HG03571 (cell line): ENCODE measurements at regions not wholly inside any gene's neighbourhood (a gene's known extent, or its start where the extent isn't known, plus 50 kb on each side); places are given as distances from the start of the nearest gene placed in this dataset.
"Not testable (repeated sequence)": the region's sequence is repeated elsewhere in the genome, so short reads cannot be mapped to it uniquely, and the experiment has no call there.

Experiments
- ATAC-seq: cut with Tn5 transposase; IDR thresholded peaks from one replicate; pipeline ENCODE4 v1.9.1; 2021; ENCODE audit not compliant: unreplicated experiment

DNA sequence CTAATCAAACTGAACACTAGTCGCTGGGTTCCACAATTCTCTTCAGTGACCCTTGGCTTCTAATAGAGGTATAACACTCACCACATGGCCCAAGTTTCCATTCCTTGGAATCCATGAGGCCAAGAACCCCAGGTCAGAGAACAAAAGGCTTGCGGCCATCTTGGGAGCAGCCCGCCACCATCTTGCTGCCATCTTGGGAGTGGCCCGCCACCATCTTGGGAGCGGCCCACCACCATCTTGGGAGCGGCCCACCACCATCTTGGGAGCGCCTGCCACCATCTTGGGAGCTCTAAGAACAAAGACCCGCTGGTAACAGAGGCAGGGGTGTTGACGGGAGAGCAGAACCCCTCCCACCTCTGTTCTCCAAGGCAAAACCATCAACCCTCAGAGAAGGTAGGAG lies 493.4 kb downstream of the MATN1 start:
- no peak for ATAC-seq

DNA sequence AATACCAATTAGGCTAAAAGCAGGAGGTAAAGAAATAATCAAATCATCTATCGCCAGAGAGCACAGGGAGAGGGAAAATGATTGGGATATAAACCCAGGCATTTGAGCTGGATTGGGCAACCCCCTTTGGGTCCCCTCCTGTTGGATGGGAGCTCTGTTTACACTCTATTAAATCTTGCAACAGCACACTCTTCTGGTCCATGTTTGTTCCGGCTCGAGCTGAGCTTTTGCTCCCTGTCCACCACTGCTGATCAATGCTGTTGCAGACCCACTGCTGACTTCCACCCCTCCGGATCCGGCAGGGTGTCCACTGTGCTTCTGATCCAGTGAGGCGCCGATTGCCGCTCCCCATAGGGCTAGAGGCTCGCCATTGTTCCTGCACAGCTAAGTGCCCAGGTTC lies 493.8 kb downstream of the MATN1 start:
- ATAC-seq, result no peak

DNA sequence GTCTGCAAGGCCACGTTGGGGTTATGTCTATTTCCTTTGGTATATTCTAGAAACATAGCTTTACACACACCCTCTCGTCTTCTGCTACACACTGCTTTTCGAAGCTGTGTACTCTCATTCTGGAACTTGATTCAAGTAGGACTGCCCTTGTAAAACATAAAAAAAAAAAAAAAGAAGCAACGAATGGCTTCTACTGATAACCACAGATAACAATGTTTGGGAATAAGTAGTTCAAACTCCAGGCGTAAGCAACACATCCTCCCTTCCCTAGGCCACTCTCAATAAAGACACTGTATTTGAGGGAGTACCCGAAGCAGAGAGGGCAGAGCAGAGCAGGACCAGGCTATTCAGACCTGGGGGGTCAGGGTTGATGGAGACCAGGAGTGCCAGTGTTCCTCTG lies 496.7 kb downstream of the MATN1 start:
- no peak for ATAC-seq

GRCh38 chr1:30225357-30225756 lies 498.0 kb downstream of the MATN1 start:
- ATAC-seq, result no peak

DNA sequence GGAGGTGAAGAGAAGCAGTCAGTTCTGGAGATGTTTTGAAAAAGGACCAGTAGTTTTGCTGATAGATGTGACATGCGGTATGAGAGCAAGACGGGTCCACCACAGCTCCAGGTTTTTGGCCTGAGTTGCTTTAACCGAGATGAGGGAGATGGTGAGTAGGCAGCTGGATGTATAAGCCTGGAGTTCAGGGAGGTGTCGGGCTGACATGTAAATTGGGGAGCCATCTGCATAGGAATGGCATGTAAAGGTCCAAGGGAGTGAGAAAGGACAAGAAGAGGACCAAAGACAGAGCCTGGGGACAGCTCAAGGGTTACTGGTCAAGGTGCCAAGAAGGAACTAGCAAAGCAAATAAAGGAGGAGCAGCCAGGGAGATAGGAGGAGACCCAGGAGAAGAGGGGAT lies 503.7 kb downstream of the MATN1 start:
- no peak for ATAC-seq

- ATAC-seq, result no peak
Observed at GRCh38 chr1:30218438-30218837, 504.9 kb downstream of the MATN1 start.

DNA sequence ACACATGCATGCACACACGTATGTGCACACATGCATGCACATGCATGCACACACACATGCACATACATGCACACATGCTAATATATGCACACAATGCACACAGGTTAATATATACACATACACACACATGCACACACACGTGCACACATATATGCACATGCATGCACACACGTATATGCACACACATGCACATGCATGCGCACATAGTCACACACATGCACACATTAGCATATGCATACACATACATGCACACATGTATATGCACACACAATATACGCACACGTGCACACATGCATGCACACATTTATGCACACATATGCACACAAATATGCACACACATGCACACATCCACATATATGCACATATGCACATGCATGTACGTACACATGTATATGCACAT lies 506.8 kb downstream of the MATN1 start:
- no peak for ATAC-seq

GRCh38 chr1:30213936-30214335 lies 509.4 kb downstream of the MATN1 start:
- ATAC-seq, result no peak

GRCh38 chr1:30207962-30208361 lies 515.4 kb downstream of the MATN1 start:
- ATAC-seq, result not testable (repeated sequence)

DNA sequence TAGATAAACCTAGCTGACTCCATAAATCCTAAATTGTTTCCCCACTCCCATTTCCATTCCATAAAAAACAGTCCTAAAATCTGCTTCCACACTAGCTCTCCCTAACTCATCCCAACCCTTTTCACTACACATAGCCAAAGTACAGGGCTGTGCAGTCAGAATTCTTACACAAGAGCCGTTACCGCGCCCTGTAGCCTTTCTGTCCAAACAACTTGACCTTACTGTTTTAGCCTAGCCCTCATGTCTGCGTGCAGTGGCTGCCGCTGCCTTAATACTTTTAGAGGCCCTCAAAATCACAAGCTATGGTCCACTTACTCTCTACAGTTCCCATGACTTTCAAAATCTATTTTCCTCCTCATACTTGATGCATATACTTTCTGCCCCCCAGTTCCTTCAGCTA lies 516.8 kb downstream of the MATN1 start:
- ATAC-seq, result not testable (repeated sequence)

- not testable (repeated sequence) for ATAC-seq
Observed at GRCh38 chr1:30204916-30205315, 518.5 kb downstream of the MATN1 start.

- no peak for ATAC-seq
Observed at GRCh38 chr1:30201015-30201414, 522.4 kb downstream of the MATN1 start.

- no peak for ATAC-seq
Observed at GRCh38 chr1:30200161-30200560, 523.2 kb downstream of the MATN1 start.

GRCh38 chr1:30199563-30199962 lies 523.8 kb downstream of the MATN1 start:
- ATAC-seq, result no peak

GRCh38 chr1:30198795-30199403 lies 524.5 kb downstream of the MATN1 start:
- no peak for ATAC-seq

DNA sequence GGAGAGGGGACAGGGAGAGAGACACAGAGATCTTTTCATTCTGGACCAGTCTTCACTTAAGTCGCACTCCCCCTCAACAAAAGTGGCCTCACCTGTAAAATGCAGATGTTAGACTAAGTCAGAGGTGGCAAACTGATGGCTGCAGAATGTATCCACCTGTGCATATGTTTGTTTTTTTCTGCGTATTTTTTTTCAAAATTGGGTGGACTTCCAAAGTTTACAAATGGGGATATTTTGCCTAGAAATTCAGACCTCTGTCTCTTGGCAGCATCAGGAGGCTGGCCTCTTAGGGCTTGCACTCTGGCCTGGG lies 525.0 kb downstream of the MATN1 start:
- no peak for ATAC-seq

- no peak for ATAC-seq
Observed at GRCh38 chr1:30197639-30198450, 525.5 kb downstream of the MATN1 start.

- no peak for ATAC-seq
Observed at GRCh38 chr1:30196872-30197638, 526.3 kb downstream of the MATN1 start.

- no peak for ATAC-seq
Observed at GRCh38 chr1:30196457-30196856, 526.9 kb downstream of the MATN1 start.

DNA sequence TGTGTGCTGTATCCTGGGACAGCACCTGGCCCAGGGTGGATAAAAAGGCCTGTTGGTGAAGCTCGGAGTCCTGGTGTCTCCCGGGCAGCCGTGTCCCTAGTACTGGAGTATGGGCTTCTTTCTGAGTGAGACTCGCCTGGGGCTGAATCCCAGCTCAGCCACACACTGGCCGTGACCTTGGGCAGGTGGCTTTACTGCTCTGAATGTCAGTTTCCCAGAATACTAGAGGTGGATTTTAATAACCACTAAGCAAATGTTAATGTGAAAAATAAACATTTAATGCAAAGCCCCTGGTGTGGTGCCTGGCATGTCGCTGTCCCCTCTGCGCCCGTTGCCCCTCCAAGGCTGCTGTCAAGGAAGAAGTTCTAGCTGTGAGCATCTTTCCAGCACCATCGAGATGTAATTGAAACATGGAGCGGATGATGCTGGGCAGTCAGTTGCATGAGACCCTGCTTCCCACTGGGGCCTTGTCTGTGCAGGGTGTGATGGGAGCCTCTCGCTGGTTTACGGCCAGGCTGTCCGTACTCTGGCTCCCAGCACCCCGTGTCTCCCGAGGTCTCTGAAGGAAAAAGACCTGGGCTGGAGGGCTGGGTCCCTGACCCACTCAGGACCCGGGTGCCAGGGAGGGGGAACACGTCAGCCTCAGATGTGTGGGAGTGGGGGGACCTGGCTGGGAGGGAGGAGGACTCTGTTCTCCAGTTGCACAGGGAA lies 527.8 kb downstream of the MATN1 start:
- no peak for ATAC-seq

- no peak for ATAC-seq
Observed at GRCh38 chr1:30194741-30195423, 528.5 kb downstream of the MATN1 start.
